Erythroblast (primary cell): ENCODE measurements at regions not wholly inside any gene's neighbourhood (a gene's known extent, or its start where the extent isn't known, plus 50 kb on each side); places are given as distances from the start of the nearest gene placed in this dataset.

Experiments
- GATA1 ChIP-seq: IDR thresholded peaks from 2 replicates; pipeline ENCODE4 v1.6.1; 2011; ENCODE audit warnings: low read depth, mild to moderate bottlenecking, control low read depth, low read length, moderate library complexity
- POLR2A ChIP-seq: IDR thresholded peaks from 2 replicates; pipeline ENCODE4 v1.6.1; 2011; ENCODE audit warnings: mild to moderate bottlenecking, low read length

DNA sequence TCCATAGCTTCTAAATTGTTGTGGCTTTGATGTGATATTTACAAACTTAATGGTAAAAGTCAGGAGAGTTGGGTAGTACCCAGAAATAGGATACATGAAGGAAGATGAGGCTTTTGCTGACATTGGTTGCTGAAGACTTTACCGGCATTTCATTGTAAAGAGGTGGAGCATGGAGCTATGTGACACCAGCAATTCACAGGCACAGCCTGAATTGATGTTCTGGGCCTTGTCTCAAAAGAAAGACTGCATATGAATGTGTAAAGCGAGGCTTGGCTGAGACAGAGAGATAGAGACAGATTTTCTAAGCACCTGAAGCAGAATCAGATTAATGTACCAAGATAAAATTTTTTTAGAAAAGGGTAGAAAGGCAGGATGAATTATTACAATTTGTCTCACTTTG lies 864.9 kb upstream of the ID2 start:
- TF ChIP-seq POLR2A (no peak), GATA1 (no peak)
